GM12878 (cell line): ENCODE measurements at regions not wholly inside any gene's neighbourhood (a gene's known extent, or its start where the extent isn't known, plus 50 kb on each side); places are given as distances from the start of the nearest gene placed in this dataset.

Experiments
- BCL11A ChIP-seq: IDR thresholded peaks from 2 replicates; pipeline ENCODE4 v1.6.1; 2011; ENCODE audit warnings: low read depth, low read length
- CEBPB ChIP-seq, 2 experiments: fragments of 150-350 bp in 1 of 2; IDR thresholded peaks; 2 replicates each; pipeline ENCODE4 v1.6.1; 2012 to 2014; ENCODE audit warnings: low read depth in 2 of 2, low read length in 2 of 2, borderline replicate concordance in 1 of 2, inconsistent platforms in 1 of 2
- EZH2 ChIP-seq: IDR thresholded peaks from 2 replicates; pipeline ENCODE4 v1.6.1; 2012; ENCODE audit warnings: low read depth, mild to moderate bottlenecking, control low read depth, inconsistent platforms, low read length, borderline replicate concordance; ENCODE audit not compliant: control insufficient read depth
- HCFC1 ChIP-seq: fragments of 150-350 bp; IDR thresholded peaks from 2 replicates; pipeline ENCODE4 v1.6.1; 2014; ENCODE audit warnings: low read length
- LARP7 ChIP-seq: fragments of 450-650 bp; IDR thresholded peaks from 2 replicates; pipeline ENCODE4 v1.6.1; 2017; ENCODE audit warnings: mild to moderate bottlenecking
- MYC ChIP-seq: IDR thresholded peaks from 2 replicates; pipeline ENCODE4 v1.6.1; 2011; ENCODE audit warnings: mild to moderate bottlenecking, low read length, moderate library complexity, inconsistent platforms; ENCODE audit not compliant: insufficient read depth, insufficient replicate concordance, insufficient read length, severe bottlenecking
- NBN ChIP-seq: fragments of 450-650 bp; IDR thresholded peaks from 2 replicates; pipeline ENCODE4 v1.6.1; 2016
- POLR2A ChIP-seq: IDR thresholded peaks from 2 replicates; pipeline ENCODE4 v1.6.1; 2011; ENCODE audit warnings: low read depth, mild to moderate bottlenecking, low read length
- POLR2AphosphoS5 ChIP-seq: IDR thresholded peaks from 2 replicates; pipeline ENCODE4 v1.6.1; 2011; ENCODE audit warnings: mild to moderate bottlenecking, low read length, inconsistent platforms
- SIN3A ChIP-seq: IDR thresholded peaks from 2 replicates; pipeline ENCODE4 v1.6.1; 2012; ENCODE audit warnings: low read depth, low read length, improper control_type of control experiment
- SPI1 ChIP-seq: IDR thresholded peaks from 2 replicates; pipeline ENCODE4 v1.6.1; 2011; ENCODE audit warnings: low read depth, mild to moderate bottlenecking, low read length, moderate library complexity, borderline replicate concordance; ENCODE audit not compliant: insufficient read depth
- TAF1 ChIP-seq: IDR thresholded peaks from 2 replicates; pipeline ENCODE4 v1.6.1; 2011; ENCODE audit warnings: mild to moderate bottlenecking, low read depth, low read length, borderline replicate concordance
- ZNF274 ChIP-seq: IDR thresholded peaks from one replicate; pipeline ENCODE4 v1.8.0; 2011; ENCODE audit not compliant: insufficient read length, insufficient read depth
- TF ChIP-seq, protein P1 (sequence below), 3 experiments: IDR thresholded peaks in 2 of 3; conservative IDR thresholded peaks in 1 of 3; 2 replicates each; pipeline ENCODE4 v1.5.1; 2011; ENCODE audit warnings: low read depth in 3 of 3, low read length in 3 of 3, mild to moderate bottlenecking in 3 of 3, control low read depth in 2 of 3, moderate library complexity in 2 of 3, inconsistent platforms in 1 of 3, mixed read lengths in 1 of 3; ENCODE audit not compliant: control insufficient read depth in 2 of 3, insufficient read depth in 1 of 3; ENCODE audit errors: extremely low read depth in 1 of 3

DNA sequence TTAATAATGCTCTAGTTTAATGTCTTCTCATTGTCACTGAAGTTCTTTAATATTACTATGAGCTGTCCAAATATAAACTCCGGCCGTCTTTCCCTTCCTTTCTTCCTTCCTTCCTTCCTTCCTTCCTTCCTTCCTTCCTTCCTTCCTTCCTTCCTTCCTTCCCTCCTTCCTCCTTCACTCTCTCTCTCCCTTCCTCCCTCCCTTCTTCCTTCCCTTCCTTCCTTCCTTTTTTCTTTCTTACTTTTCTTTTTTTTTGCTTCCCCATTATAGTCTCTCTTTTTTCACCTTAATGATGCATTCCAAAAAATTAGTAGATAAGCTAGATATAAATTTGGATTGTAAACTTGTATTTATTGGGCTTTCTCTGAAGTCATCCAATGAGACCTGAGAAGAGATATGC, 431.0 kb upstream of the ADGRL4 start:
- TF ChIP-seq ZNF274, result no peak
- TF ChIP-seq, protein P1, sequence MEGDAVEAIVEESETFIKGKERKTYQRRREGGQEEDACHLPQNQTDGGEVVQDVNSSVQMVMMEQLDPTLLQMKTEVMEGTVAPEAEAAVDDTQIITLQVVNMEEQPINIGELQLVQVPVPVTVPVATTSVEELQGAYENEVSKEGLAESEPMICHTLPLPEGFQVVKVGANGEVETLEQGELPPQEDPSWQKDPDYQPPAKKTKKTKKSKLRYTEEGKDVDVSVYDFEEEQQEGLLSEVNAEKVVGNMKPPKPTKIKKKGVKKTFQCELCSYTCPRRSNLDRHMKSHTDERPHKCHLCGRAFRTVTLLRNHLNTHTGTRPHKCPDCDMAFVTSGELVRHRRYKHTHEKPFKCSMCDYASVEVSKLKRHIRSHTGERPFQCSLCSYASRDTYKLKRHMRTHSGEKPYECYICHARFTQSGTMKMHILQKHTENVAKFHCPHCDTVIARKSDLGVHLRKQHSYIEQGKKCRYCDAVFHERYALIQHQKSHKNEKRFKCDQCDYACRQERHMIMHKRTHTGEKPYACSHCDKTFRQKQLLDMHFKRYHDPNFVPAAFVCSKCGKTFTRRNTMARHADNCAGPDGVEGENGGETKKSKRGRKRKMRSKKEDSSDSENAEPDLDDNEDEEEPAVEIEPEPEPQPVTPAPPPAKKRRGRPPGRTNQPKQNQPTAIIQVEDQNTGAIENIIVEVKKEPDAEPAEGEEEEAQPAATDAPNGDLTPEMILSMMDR (IDR thresholded peaks at IDR 0.05 in 2 of 3, conservative IDR thresholded peaks at IDR 0.05 in 1 of 3; ENCODE audit: control insufficient read depth in 2 of 3, extremely low read depth in 1 of 3, insufficient read depth in 1 of 3, low read depth in 3 of 3, low read length in 3 of 3), result no peak
- TF ChIP-seq EZH2, result no peak
- TF ChIP-seq HCFC1, result no peak
- no peak for TF ChIP-seq SPI1
- no peak for TF ChIP-seq SIN3A
- TF ChIP-seq BCL11A, result no peak
- no peak for TF ChIP-seq NBN
- no peak for TF ChIP-seq POLR2A
- TF ChIP-seq TAF1, result no peak
- no peak for TF ChIP-seq MYC
- no peak for TF ChIP-seq CEBPB (IDR thresholded peaks at IDR 0.05; ENCODE audit: borderline replicate concordance in 1 of 2, low read depth in 2 of 2, low read length in 2 of 2)
- no peak for TF ChIP-seq LARP7
- TF ChIP-seq POLR2AphosphoS5, result no peak
